ENCODE measurements at regions not wholly inside any gene's neighbourhood (a gene's known extent, or its start where the extent isn't known, plus 50 kb on each side); places are given as distances from the start of the nearest gene placed in this dataset.

- no peak overlapping the region for H3K4ac ChIP-seq (ENCODE audit: low read depth, low read length)
- no peak overlapping the region for H3K23ac ChIP-seq (ENCODE audit: low read length)
- H2AK5ac ChIP-seq (ENCODE audit: low read length) = no peak overlapping the region
- no peak overlapping the region for H2BK12ac ChIP-seq (ENCODE audit: low read length)
- no peak for DNase-seq
- no peak overlapping the region for H3K18ac ChIP-seq (ENCODE audit: low read length)
- H2AFZ ChIP-seq (ENCODE audit: insufficient read depth, low read length, poor library complexity) = no peak overlapping the region
- H4K8ac ChIP-seq (ENCODE audit: low read depth, low read length) = no peak overlapping the region
- H4K12ac ChIP-seq (ENCODE audit: low read depth, low read length) = no peak overlapping the region
- WGBS (ENCODE audit: extremely low coverage, insufficient coverage, insufficient read length) = no CpG with 5 or more reads among the region's 1 CpG
- no peak overlapping the region for H3K9ac ChIP-seq (ENCODE audit: low read length)
- H4K91ac ChIP-seq (ENCODE audit: low read depth, low read length) = no peak overlapping the region
- H3K4me3 ChIP-seq (ENCODE audit: low read depth, low read length) = no peak overlapping the region
- no peak overlapping the region for H2BK120ac ChIP-seq (ENCODE audit: insufficient read depth, low read length, poor library complexity)
- H3K79me2 ChIP-seq (ENCODE audit: control insufficient read depth, insufficient read depth, low read length, poor library complexity) = no peaks in the 10 kb centered on the region
- H3K79me1 ChIP-seq (ENCODE audit: low read length) = no peaks in the 10 kb centered on the region
- H3K4me2 ChIP-seq (ENCODE audit: low read length) = no peak overlapping the region
- H3K4me1 ChIP-seq (ENCODE audit: control insufficient read depth in 1 of 2, insufficient read depth in 2 of 2, low read length in 2 of 2) = no peaks in the 10 kb centered on the region
- no peak overlapping the region for H2BK5ac ChIP-seq (ENCODE audit: low read depth, low read length, poor library complexity)
- no peaks in the 10 kb centered on the region for H3K9me3 ChIP-seq (ENCODE audit: insufficient read depth, low read depth, low read length)
- no peaks in the 10 kb centered on the region for H3K27me3 ChIP-seq (ENCODE audit: insufficient read depth, low read length)
- H3K14ac ChIP-seq (ENCODE audit: low read length) = no peak overlapping the region
- no peaks in the 10 kb centered on the region for H3K36me3 ChIP-seq (ENCODE audit: control insufficient read depth in 1 of 2, insufficient read depth in 2 of 2, low read length in 2 of 2)
- no peak overlapping the region for H3K27ac ChIP-seq (ENCODE audit: low read depth, low read length)
These were observed 1780.5 kb upstream of the CDH6 start for GRCh38 chr5:29412979-29413378.

- H3K27me3 ChIP-seq (ENCODE audit: insufficient read depth, low read length) = no peaks in the 10 kb centered on the region
- H3K79me1 ChIP-seq (ENCODE audit: low read length) = no peaks in the 10 kb centered on the region
- H3K23ac ChIP-seq (ENCODE audit: low read length) = no peak overlapping the region
- H4K12ac ChIP-seq (ENCODE audit: low read depth, low read length) = no peak overlapping the region
- no peak overlapping the region for H3K4ac ChIP-seq (ENCODE audit: low read depth, low read length)
- H3K9me3 ChIP-seq (ENCODE audit: insufficient read depth, low read depth, low read length) = no peaks in the 10 kb centered on the region
- H3K4me1 ChIP-seq (ENCODE audit: control insufficient read depth in 1 of 2, insufficient read depth in 2 of 2, low read length in 2 of 2) = no peaks in the 10 kb centered on the region
- H2AFZ ChIP-seq (ENCODE audit: insufficient read depth, low read length, poor library complexity) = no peak overlapping the region
- H3K4me2 ChIP-seq (ENCODE audit: low read length) = no peak overlapping the region
- no peak overlapping the region for H2BK5ac ChIP-seq (ENCODE audit: low read depth, low read length, poor library complexity)
- no peak overlapping the region for H2AK5ac ChIP-seq (ENCODE audit: low read length)
- H3K4me3 ChIP-seq (ENCODE audit: low read depth, low read length) = no peak overlapping the region
- no peak overlapping the region for H4K91ac ChIP-seq (ENCODE audit: low read depth, low read length)
- H3K79me2 ChIP-seq (ENCODE audit: control insufficient read depth, insufficient read depth, low read length, poor library complexity) = no peaks in the 10 kb centered on the region
- H3K36me3 ChIP-seq (ENCODE audit: control insufficient read depth in 1 of 2, insufficient read depth in 2 of 2, low read length in 2 of 2) = no peaks in the 10 kb centered on the region
- no peak overlapping the region for H3K9ac ChIP-seq (ENCODE audit: low read length)
- H3K14ac ChIP-seq (ENCODE audit: low read length) = no peak overlapping the region
- no peak overlapping the region for H3K27ac ChIP-seq (ENCODE audit: low read depth, low read length)
- H4K8ac ChIP-seq (ENCODE audit: low read depth, low read length) = no peak overlapping the region
- no peak overlapping the region for H3K18ac ChIP-seq (ENCODE audit: low read length)
- no peak for DNase-seq
- H2BK12ac ChIP-seq (ENCODE audit: low read length) = no peak overlapping the region
- no peak overlapping the region for H2BK120ac ChIP-seq (ENCODE audit: insufficient read depth, low read length, poor library complexity)
These were observed 1791.2 kb upstream of the CDH6 start for GRCh38 chr5:29402270-29402669.

GRCh38 chr5:29389993-29390392 is 1803.5 kb upstream of the CDH6 start:
- Histone ChIP-seq H4K12ac (ENCODE audit: low read depth, low read length) (no peak overlapping the region), H3K27ac (ENCODE audit: low read depth, low read length) (no peak overlapping the region), H3K18ac (ENCODE audit: low read length) (no peak overlapping the region), H2BK120ac (ENCODE audit: insufficient read depth, low read length, poor library complexity) (no peak overlapping the region), H3K4me2 (ENCODE audit: low read length) (no peak overlapping the region), H2BK5ac (ENCODE audit: low read depth, low read length, poor library complexity) (no peak overlapping the region), H3K79me2 (ENCODE audit: control insufficient read depth, insufficient read depth, low read length, poor library complexity) (no peaks in the 10 kb centered on the region), H3K79me1 (ENCODE audit: low read length) (no peaks in the 10 kb centered on the region), H3K14ac (ENCODE audit: low read length) (no peak overlapping the region), H4K91ac (ENCODE audit: low read depth, low read length) (no peak overlapping the region), H4K8ac (ENCODE audit: low read depth, low read length) (no peak overlapping the region), H3K36me3 (ENCODE audit: control insufficient read depth in 1 of 2, insufficient read depth in 2 of 2, low read length in 2 of 2) (no peaks in the 10 kb centered on the region), H3K4me1 (ENCODE audit: control insufficient read depth in 1 of 2, insufficient read depth in 2 of 2, low read length in 2 of 2) (no peaks in the 10 kb centered on the region), H2AFZ (ENCODE audit: insufficient read depth, low read length, poor library complexity) (no peak overlapping the region), H2BK12ac (ENCODE audit: low read length) (no peak overlapping the region), H3K9me3 (ENCODE audit: insufficient read depth, low read depth, low read length) (peaks cover 5% of the 10 kb centered on the region), H3K4me3 (ENCODE audit: low read depth, low read length) (no peak overlapping the region), H3K27me3 (ENCODE audit: insufficient read depth, low read length) (no peaks in the 10 kb centered on the region), H3K9ac (ENCODE audit: low read length) (no peak overlapping the region), H2AK5ac (ENCODE audit: low read length) (no peak overlapping the region), H3K23ac (ENCODE audit: low read length) (no peak overlapping the region), H3K4ac (ENCODE audit: low read depth, low read length) (no peak overlapping the region)
- WGBS (ENCODE audit: extremely low coverage, insufficient coverage, insufficient read length) = no CpG with 5 or more reads among the region's 7 CpGs
- no peak for DNase-seq

- no peak overlapping the region for H3K4ac ChIP-seq (ENCODE audit: low read depth, low read length)
- no peak overlapping the region for H4K12ac ChIP-seq (ENCODE audit: low read depth, low read length)
- H3K9me3 ChIP-seq (ENCODE audit: insufficient read depth, low read depth, low read length) = peaks cover 5% of the 10 kb centered on the region
- H2AK5ac ChIP-seq (ENCODE audit: low read length) = no peak overlapping the region
- no peak overlapping the region for H2BK5ac ChIP-seq (ENCODE audit: low read depth, low read length, poor library complexity)
- no peaks in the 10 kb centered on the region for H3K4me1 ChIP-seq (ENCODE audit: control insufficient read depth in 1 of 2, insufficient read depth in 2 of 2, low read length in 2 of 2)
- no peaks in the 10 kb centered on the region for H3K27me3 ChIP-seq (ENCODE audit: insufficient read depth, low read length)
- no CpG with 5 or more reads among the region's 1 CpG for WGBS (ENCODE audit: extremely low coverage, insufficient coverage, insufficient read length)
- DNase-seq = no peak
- no peak overlapping the region for H3K9ac ChIP-seq (ENCODE audit: low read length)
- no peak overlapping the region for H4K8ac ChIP-seq (ENCODE audit: low read depth, low read length)
- H3K18ac ChIP-seq (ENCODE audit: low read length) = no peak overlapping the region
- no peak overlapping the region for H3K4me3 ChIP-seq (ENCODE audit: low read depth, low read length)
- H3K14ac ChIP-seq (ENCODE audit: low read length) = no peak overlapping the region
- no peak overlapping the region for H2BK12ac ChIP-seq (ENCODE audit: low read length)
- H3K79me1 ChIP-seq (ENCODE audit: low read length) = no peaks in the 10 kb centered on the region
- H3K79me2 ChIP-seq (ENCODE audit: control insufficient read depth, insufficient read depth, low read length, poor library complexity) = no peaks in the 10 kb centered on the region
- no peak overlapping the region for H4K91ac ChIP-seq (ENCODE audit: low read depth, low read length)
- no peak overlapping the region for H3K23ac ChIP-seq (ENCODE audit: low read length)
- H3K27ac ChIP-seq (ENCODE audit: low read depth, low read length) = no peak overlapping the region
- H2BK120ac ChIP-seq (ENCODE audit: insufficient read depth, low read length, poor library complexity) = no peak overlapping the region
- no peak overlapping the region for H3K4me2 ChIP-seq (ENCODE audit: low read length)
- no peaks in the 10 kb centered on the region for H3K36me3 ChIP-seq (ENCODE audit: control insufficient read depth in 1 of 2, insufficient read depth in 2 of 2, low read length in 2 of 2)
- no peak overlapping the region for H2AFZ ChIP-seq (ENCODE audit: insufficient read depth, low read length, poor library complexity)
These were observed 1806.1 kb upstream of the CDH6 start for GRCh38 chr5:29387384-29387783.

GRCh38 chr5:29382780-29383179 is 1810.7 kb upstream of the CDH6 start:
- H2AFZ ChIP-seq (ENCODE audit: insufficient read depth, low read length, poor library complexity) = no peak overlapping the region
- H4K8ac ChIP-seq (ENCODE audit: low read depth, low read length) = no peak overlapping the region
- H4K12ac ChIP-seq (ENCODE audit: low read depth, low read length) = no peak overlapping the region
- H2AK5ac ChIP-seq (ENCODE audit: low read length) = no peak overlapping the region
- H3K9ac ChIP-seq (ENCODE audit: low read length) = no peak overlapping the region
- no peak overlapping the region for H4K91ac ChIP-seq (ENCODE audit: low read depth, low read length)
- no peaks in the 10 kb centered on the region for H3K9me3 ChIP-seq (ENCODE audit: insufficient read depth, low read depth, low read length)
- H2BK120ac ChIP-seq (ENCODE audit: insufficient read depth, low read length, poor library complexity) = no peak overlapping the region
- no peak for DNase-seq
- no peak overlapping the region for H3K23ac ChIP-seq (ENCODE audit: low read length)
- H3K4me3 ChIP-seq (ENCODE audit: low read depth, low read length) = no peak overlapping the region
- no peak overlapping the region for H3K4ac ChIP-seq (ENCODE audit: low read depth, low read length)
- no peak overlapping the region for H2BK12ac ChIP-seq (ENCODE audit: low read length)
- H2BK5ac ChIP-seq (ENCODE audit: low read depth, low read length, poor library complexity) = no peak overlapping the region
- no peaks in the 10 kb centered on the region for H3K79me1 ChIP-seq (ENCODE audit: low read length)
- H3K27ac ChIP-seq (ENCODE audit: low read depth, low read length) = no peak overlapping the region
- no peak overlapping the region for H3K18ac ChIP-seq (ENCODE audit: low read length)
- no peak overlapping the region for H3K4me2 ChIP-seq (ENCODE audit: low read length)
- H3K27me3 ChIP-seq (ENCODE audit: insufficient read depth, low read length) = no peaks in the 10 kb centered on the region
- no peaks in the 10 kb centered on the region for H3K79me2 ChIP-seq (ENCODE audit: control insufficient read depth, insufficient read depth, low read length, poor library complexity)
- H3K4me1 ChIP-seq (ENCODE audit: control insufficient read depth in 1 of 2, insufficient read depth in 2 of 2, low read length in 2 of 2) = no peaks in the 10 kb centered on the region
- no CpG with 5 or more reads among the region's 4 CpGs for WGBS (ENCODE audit: extremely low coverage, insufficient coverage, insufficient read length)
- no peaks in the 10 kb centered on the region for H3K36me3 ChIP-seq (ENCODE audit: control insufficient read depth in 1 of 2, insufficient read depth in 2 of 2, low read length in 2 of 2)
- no peak overlapping the region for H3K14ac ChIP-seq (ENCODE audit: low read length)
